ENCODE measurements at regions not wholly inside any gene's neighbourhood (a gene's known extent, or its start where the extent isn't known, plus 50 kb on each side); places are given as distances from the start of the nearest gene placed in this dataset.

GRCh38 chr5:162325143-162325727, 257.7 kb downstream of the GABRG2 start:
- Mint-ChIP-seq H3K4me1 (peaks cover 5 to 8% of the 10 kb centered on the region in 2 experiments), H3K4me3 (no peak overlapping the region), H3K9me3 (peaks cover 3 to 5% of the 10 kb centered on the region in 2 experiments; a peak in 3 of 5 replicates), H3K27ac (no peak overlapping the region), H3K27me3 (ENCODE audit: low read depth) (no peaks in the 10 kb centered on the region), H3K36me3 (ENCODE audit: insufficient read depth in 1 of 3, low read depth in 3 of 3) (peaks cover 0 to 5% (median 3%) of the 10 kb centered on the region in 3 experiments; a peak in 3 of 7 replicates)
- H3K4me2 ChIP-seq (ENCODE audit: insufficient read depth, insufficient read length, low read length): no peak overlapping the region
- no peak overlapping the region for H3K27ac ChIP-seq (ENCODE audit: insufficient read length, low read depth, low read length)
- no peak overlapping the region for H2BK120ac ChIP-seq (ENCODE audit: low read depth, low read length, poor library complexity, severe bottlenecking)
- no peak overlapping the region for H3K56ac ChIP-seq (ENCODE audit: insufficient read length, low read depth, low read length)
- H4K20me1 ChIP-seq (ENCODE audit: control insufficient read depth, insufficient read depth, insufficient read length): no peaks in the 10 kb centered on the region
- H3K9me3 ChIP-seq (ENCODE audit: control insufficient read depth, low read depth, low read length): no peaks in the 10 kb centered on the region
- H3K79me2 ChIP-seq (ENCODE audit: insufficient read depth, low read length): no peaks in the 10 kb centered on the region
- no peak overlapping the region for H3K9ac ChIP-seq (ENCODE audit: extremely low read depth, insufficient read length, low read length)
- H2AFZ ChIP-seq (ENCODE audit: low read length): no peak overlapping the region
- no peak overlapping the region for H2BK5ac ChIP-seq (ENCODE audit: insufficient read length, low read length)
- H4K8ac ChIP-seq (replicated peaks; ENCODE audit: insufficient read length, low read depth, low read length): no peak overlapping the region
- no peaks in the 10 kb centered on the region for H3K4me1 ChIP-seq (ENCODE audit: insufficient read depth, low read length)
- no peak overlapping the region for H4K91ac ChIP-seq (ENCODE audit: insufficient read length, low read depth, low read length)
- H3T11ph ChIP-seq (ENCODE audit: low read length): no peak overlapping the region
- WGBS (ENCODE audit: extremely low coverage, insufficient read length, low lambda C conversion rate): no CpG with 5 or more reads among the region's 3 CpGs
- no peak overlapping the region for H3K14ac ChIP-seq (ENCODE audit: insufficient read depth, low read length)
- H3K27me3 ChIP-seq (ENCODE audit: insufficient read depth, low read length): no peaks in the 10 kb centered on the region
- no peaks in the 10 kb centered on the region for H3K79me1 ChIP-seq (ENCODE audit: insufficient read depth, low read depth, low read length, poor library complexity, severe bottlenecking)
- no peak overlapping the region for H3K23ac ChIP-seq (ENCODE audit: insufficient read length, low read depth, low read length)
- no peak overlapping the region for H2BK12ac ChIP-seq (ENCODE audit: insufficient read length, low read depth, low read length)
- DNase-seq: no peak
- no peak overlapping the region for H2AK5ac ChIP-seq (ENCODE audit: insufficient read length, low read length)
- TF ChIP-seq CTCF (conservative IDR thresholded peaks at IDR 0.05): no peak
- no peak overlapping the region for H2BK15ac ChIP-seq (ENCODE audit: low read depth, low read length)
- no peak overlapping the region for H2BK20ac ChIP-seq (ENCODE audit: low read depth, low read length, poor library complexity, severe bottlenecking)
- no peak overlapping the region for H3K18ac ChIP-seq (ENCODE audit: insufficient read length, low read depth, low read length)
- no peaks in the 10 kb centered on the region for H3K23me2 ChIP-seq (ENCODE audit: insufficient read length, low read depth, low read length, poor library complexity, severe bottlenecking)
- H4K5ac ChIP-seq (ENCODE audit: insufficient read length, low read depth, low read length): no peak overlapping the region
- H3K4ac ChIP-seq (ENCODE audit: low read depth, low read length): no peak overlapping the region
